ENCODE measurements at regions not wholly inside any gene's neighbourhood (a gene's known extent, or its start where the extent isn't known, plus 50 kb on each side); places are given as distances from the start of the nearest gene placed in this dataset.

- TF ChIP-seq CTCF (conservative IDR thresholded peaks at IDR 0.05; ENCODE audit: low read length) (no peak), EZH2phosphoT487 (IDR thresholded peaks at IDR 0.05; ENCODE audit: borderline replicate concordance) (no peak)
Observed at GRCh38 chr13:85509512-85509911, 289.7 kb downstream of the SLITRK6 start.
